Fibroblast of lung (primary cell): ENCODE measurements at regions not wholly inside any gene's neighbourhood (a gene's known extent, or its start where the extent isn't known, plus 50 kb on each side); places are given as distances from the start of the nearest gene placed in this dataset.

ENCODE experiments used
- EZH2 ChIP-seq: IDR thresholded peaks from 2 replicates; pipeline ENCODE4 v1.5.1; 2012; ENCODE audit warnings: low read length, control low read depth, mild to moderate bottlenecking; ENCODE audit errors: missing control alignments
- TF ChIP-seq, protein P1 (sequence below), 2 donors: IDR thresholded peaks in 1 of 2; conservative IDR thresholded peaks in 1 of 2; 1 replicate in 1 of 2; 2 replicates in 1 of 2; pipeline ENCODE4 v1.5.1; 2011 to 2012; ENCODE audit warnings: low read length in 2 of 2, control low read depth in 1 of 2, inconsistent platforms in 1 of 2, low read depth in 1 of 2, mild to moderate bottlenecking in 1 of 2

GRCh38 chr5:57407391-57407790 is 75.2 kb downstream of the ACTBL2 start:
- TF ChIP-seq, protein P1, sequence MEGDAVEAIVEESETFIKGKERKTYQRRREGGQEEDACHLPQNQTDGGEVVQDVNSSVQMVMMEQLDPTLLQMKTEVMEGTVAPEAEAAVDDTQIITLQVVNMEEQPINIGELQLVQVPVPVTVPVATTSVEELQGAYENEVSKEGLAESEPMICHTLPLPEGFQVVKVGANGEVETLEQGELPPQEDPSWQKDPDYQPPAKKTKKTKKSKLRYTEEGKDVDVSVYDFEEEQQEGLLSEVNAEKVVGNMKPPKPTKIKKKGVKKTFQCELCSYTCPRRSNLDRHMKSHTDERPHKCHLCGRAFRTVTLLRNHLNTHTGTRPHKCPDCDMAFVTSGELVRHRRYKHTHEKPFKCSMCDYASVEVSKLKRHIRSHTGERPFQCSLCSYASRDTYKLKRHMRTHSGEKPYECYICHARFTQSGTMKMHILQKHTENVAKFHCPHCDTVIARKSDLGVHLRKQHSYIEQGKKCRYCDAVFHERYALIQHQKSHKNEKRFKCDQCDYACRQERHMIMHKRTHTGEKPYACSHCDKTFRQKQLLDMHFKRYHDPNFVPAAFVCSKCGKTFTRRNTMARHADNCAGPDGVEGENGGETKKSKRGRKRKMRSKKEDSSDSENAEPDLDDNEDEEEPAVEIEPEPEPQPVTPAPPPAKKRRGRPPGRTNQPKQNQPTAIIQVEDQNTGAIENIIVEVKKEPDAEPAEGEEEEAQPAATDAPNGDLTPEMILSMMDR (conservative IDR thresholded peaks at IDR 0.05 in 1 of 2, IDR thresholded peaks at IDR 0.05 in 1 of 2; ENCODE audit: low read depth in 1 of 2, low read length in 2 of 2), result no peak
- TF ChIP-seq EZH2, result no peak
